ENCODE measurements at regions not wholly inside any gene's neighbourhood (a gene's known extent, or its start where the extent isn't known, plus 50 kb on each side); places are given as distances from the start of the nearest gene placed in this dataset.

DNA sequence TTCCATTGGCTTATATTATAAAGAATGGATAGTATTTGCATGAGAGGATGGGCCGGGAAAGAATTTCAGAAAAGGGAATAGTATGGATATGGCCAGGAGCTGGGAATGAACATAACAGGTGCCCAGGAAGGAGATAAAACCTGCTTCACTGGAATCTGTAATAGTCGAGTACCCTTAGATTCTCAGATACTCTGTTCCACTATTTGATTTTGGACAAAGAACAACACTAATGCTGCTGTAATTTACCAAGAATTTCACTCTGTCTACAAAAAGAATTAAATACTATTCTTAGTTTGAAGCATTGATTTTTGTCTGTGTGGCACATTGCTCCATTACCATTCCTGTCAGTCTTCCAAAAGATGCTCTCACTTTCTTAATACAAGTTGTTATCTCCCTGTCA, 718.2 kb upstream of the LRRN3 start:
- TF ChIP-seq, protein P1, sequence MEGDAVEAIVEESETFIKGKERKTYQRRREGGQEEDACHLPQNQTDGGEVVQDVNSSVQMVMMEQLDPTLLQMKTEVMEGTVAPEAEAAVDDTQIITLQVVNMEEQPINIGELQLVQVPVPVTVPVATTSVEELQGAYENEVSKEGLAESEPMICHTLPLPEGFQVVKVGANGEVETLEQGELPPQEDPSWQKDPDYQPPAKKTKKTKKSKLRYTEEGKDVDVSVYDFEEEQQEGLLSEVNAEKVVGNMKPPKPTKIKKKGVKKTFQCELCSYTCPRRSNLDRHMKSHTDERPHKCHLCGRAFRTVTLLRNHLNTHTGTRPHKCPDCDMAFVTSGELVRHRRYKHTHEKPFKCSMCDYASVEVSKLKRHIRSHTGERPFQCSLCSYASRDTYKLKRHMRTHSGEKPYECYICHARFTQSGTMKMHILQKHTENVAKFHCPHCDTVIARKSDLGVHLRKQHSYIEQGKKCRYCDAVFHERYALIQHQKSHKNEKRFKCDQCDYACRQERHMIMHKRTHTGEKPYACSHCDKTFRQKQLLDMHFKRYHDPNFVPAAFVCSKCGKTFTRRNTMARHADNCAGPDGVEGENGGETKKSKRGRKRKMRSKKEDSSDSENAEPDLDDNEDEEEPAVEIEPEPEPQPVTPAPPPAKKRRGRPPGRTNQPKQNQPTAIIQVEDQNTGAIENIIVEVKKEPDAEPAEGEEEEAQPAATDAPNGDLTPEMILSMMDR (IDR thresholded peaks at IDR 0.05; ENCODE audit: low read length), result no peak
- TF ChIP-seq EZH2 (optimal IDR thresholded peaks at IDR 0.05; ENCODE audit: low read depth, low read length) (no peak), EZH2phosphoT487 (IDR thresholded peaks at IDR 0.05; ENCODE audit: low read length) (no peak)

Measured in MM.1S (cell line).